Neuronal stem cell (in vitro differentiated cells): ENCODE measurements at regions not wholly inside any gene's neighbourhood (a gene's known extent, or its start where the extent isn't known, plus 50 kb on each side); places are given as distances from the start of the nearest gene placed in this dataset.

Source experiments
- DNase-seq: peaks from one replicate; pipeline ENCODE4 v3.0.0-alpha.2; 2013; ENCODE audit warnings: low spot score
- H2AFZ ChIP-seq: one replicate; pipeline ENCODE4 v1.6.1; 2013; ENCODE audit warnings: mild to moderate bottlenecking, low read length, inconsistent platforms
- H2AK5ac ChIP-seq: 2 replicates; pipeline ENCODE4 v1.6.1; 2013; ENCODE audit warnings: low read depth, mild to moderate bottlenecking, inconsistent platforms, low read length, moderate library complexity, mixed read lengths
- H2BK120ac ChIP-seq: 2 replicates; pipeline ENCODE4 v1.6.1; 2013; ENCODE audit warnings: low read depth, mild to moderate bottlenecking, inconsistent platforms, low read length, moderate library complexity, mixed read lengths
- H2BK12ac ChIP-seq: one replicate; pipeline ENCODE4 v1.6.1; 2013; ENCODE audit warnings: low read length, inconsistent platforms
- H2BK15ac ChIP-seq: 2 replicates; pipeline ENCODE4 v1.6.1; 2013; ENCODE audit warnings: mild to moderate bottlenecking, low read length, inconsistent platforms, mixed read lengths
- H2BK5ac ChIP-seq: one replicate; pipeline ENCODE4 v1.6.1; 2013; ENCODE audit warnings: inconsistent platforms, mild to moderate bottlenecking, low read length, moderate library complexity
- H3K14ac ChIP-seq: one replicate; pipeline ENCODE4 v1.6.1; 2013; ENCODE audit warnings: low read length, inconsistent platforms
- H3K18ac ChIP-seq: 2 replicates; pipeline ENCODE4 v1.6.1; 2013; ENCODE audit warnings: low read length, inconsistent platforms
- H3K23ac ChIP-seq: 2 replicates; pipeline ENCODE4 v1.6.1; 2013; ENCODE audit warnings: low read depth, mild to moderate bottlenecking, mixed read lengths, low read length, inconsistent platforms; ENCODE audit not compliant: poor library complexity
- H3K27ac ChIP-seq: replicated peaks from 3 replicates; pipeline ENCODE4 v1.5.1; 2013; ENCODE audit warnings: low read length, inconsistent platforms
- H3K27me3 ChIP-seq, 3 experiments: 2 replicates each; pipeline ENCODE4 v1.6.1; 2013; ENCODE audit warnings: low read length in 3 of 3, mild to moderate bottlenecking in 2 of 3, inconsistent platforms in 1 of 3, low read depth in 1 of 3, mixed read lengths in 1 of 3, moderate library complexity in 1 of 3; ENCODE audit not compliant: control insufficient read depth in 3 of 3, insufficient read depth in 3 of 3
- H3K36me3 ChIP-seq, 2 donors: replicated peaks in 1 of 2; 2 replicates each; pipeline ENCODE4 v1.6.1; 2013; ENCODE audit warnings: low read length in 2 of 2; ENCODE audit not compliant: control insufficient read depth in 2 of 2, insufficient read depth in 2 of 2
- H3K4ac ChIP-seq: 2 replicates; pipeline ENCODE4 v1.6.1; 2013; ENCODE audit warnings: inconsistent platforms, mild to moderate bottlenecking, low read length, moderate library complexity
- H3K4me1 ChIP-seq, 2 donors: 1 replicate in 1 of 2; 2 replicates in 1 of 2; pipeline ENCODE4 v1.6.1; 2013; ENCODE audit warnings: low read length in 2 of 2, low read depth in 1 of 2; ENCODE audit not compliant: control insufficient read depth in 2 of 2, insufficient read depth in 1 of 2
- H3K4me2 ChIP-seq: one replicate; pipeline ENCODE4 v1.6.1; 2013; ENCODE audit warnings: mild to moderate bottlenecking, low read length, inconsistent platforms; ENCODE audit not compliant: insufficient read depth, poor library complexity, severe bottlenecking
- H3K4me3 ChIP-seq, 2 donors: 2 replicates each; pipeline ENCODE4 v1.5.1; 2013; ENCODE audit warnings: low read length in 2 of 2, mild to moderate bottlenecking in 2 of 2, inconsistent platforms in 1 of 2, moderate library complexity in 1 of 2
- H3K79me1 ChIP-seq: one replicate; pipeline ENCODE4 v1.6.1; 2013; ENCODE audit warnings: low read depth, mild to moderate bottlenecking, inconsistent platforms, low read length, moderate library complexity
- H3K9ac ChIP-seq: one replicate; pipeline ENCODE4 v1.6.1; 2013; ENCODE audit warnings: mild to moderate bottlenecking, low read depth, low read length, inconsistent platforms; ENCODE audit not compliant: poor library complexity
- H3K9me3 ChIP-seq, 2 donors: replicated peaks in 1 of 2; 2 replicates each; pipeline versions ENCODE3 to v1.6.1; 2013; ENCODE audit warnings: low read length in 2 of 2, mild to moderate bottlenecking in 2 of 2, inconsistent platforms in 1 of 2, low read depth in 1 of 2, mixed read lengths in 1 of 2, moderate library complexity in 1 of 2; ENCODE audit not compliant: control insufficient read depth in 2 of 2, insufficient read depth in 1 of 2
- H4K8ac ChIP-seq: one replicate; pipeline ENCODE4 v1.6.1; 2013; ENCODE audit warnings: low read depth, mild to moderate bottlenecking, inconsistent platforms, low read length, moderate library complexity
- H4K91ac ChIP-seq: one replicate; pipeline ENCODE4 v1.6.1; 2013; ENCODE audit warnings: low read length, low read depth, mild to moderate bottlenecking, inconsistent platforms; ENCODE audit not compliant: poor library complexity
- WGBS, 2 donors: extraction: QIAGEN DNeasy Blood & Tissue Kit; methylation state at CpG; one replicate each; pipeline ENCODE4 v1.1.7; 2013; ENCODE audit warnings: missing lambda C conversion rate in 2 of 2, mixed read lengths in 1 of 2; ENCODE audit not compliant: insufficient read length in 2 of 2, insufficient replicate concordance in 1 of 2; ENCODE audit errors: extremely low coverage in 2 of 2; 5-methylcytosine and 5-hydroxymethylcytosine counted together

- H2BK15ac ChIP-seq = no peak overlapping the region
- peaks cover 0 to 2% of the 10 kb centered on the region in 2 donors for H3K9me3 ChIP-seq
- H3K9ac ChIP-seq = no peak overlapping the region
- peak overlapping the region; percentile 68 for H2AFZ ChIP-seq
- no peaks in the 10 kb centered on the region for H3K27me3 ChIP-seq
- no peaks in the 10 kb centered on the region for H3K36me3 ChIP-seq
- H3K4me2 ChIP-seq = no peak overlapping the region
- no peak for DNase-seq
- no peak overlapping the region for H4K8ac ChIP-seq
- no CpG with 5 or more reads among the region's 8 CpGs for WGBS, 2 donors
- H3K4me1 ChIP-seq = peaks cover 4 to 8% of the 10 kb centered on the region in 2 donors
- no peak overlapping the region for H3K18ac ChIP-seq
- H2BK5ac ChIP-seq = no peak overlapping the region
- H4K91ac ChIP-seq = no peak overlapping the region
- H2BK12ac ChIP-seq = no peak overlapping the region
- no peak overlapping the region for H3K23ac ChIP-seq
- no peak overlapping the region for H3K4ac ChIP-seq
- H2AK5ac ChIP-seq = no peak overlapping the region
- H2BK120ac ChIP-seq = no peak overlapping the region
- H3K27ac ChIP-seq = no peak overlapping the region
- H3K14ac ChIP-seq = no peak overlapping the region
- no peak overlapping the region for H3K4me3 ChIP-seq
- H3K79me1 ChIP-seq = no peaks in the 10 kb centered on the region
Measured at GRCh38 chr17:51439395-51440229, 179.3 kb downstream of the UTP18 start.

GRCh38 chr17:51441431-51441830, 181.1 kb downstream of the UTP18 start:
- H3K4me2 ChIP-seq = no peak overlapping the region
- H3K9me3 ChIP-seq = peaks cover 0 to 2% of the 10 kb centered on the region in 2 donors
- no peak overlapping the region for H2BK5ac ChIP-seq
- H3K9ac ChIP-seq = no peak overlapping the region
- WGBS, 2 donors = no CpG with 5 or more reads among the region's 1 CpG
- H2BK12ac ChIP-seq = no peak overlapping the region
- no peaks in the 10 kb centered on the region for H3K27me3 ChIP-seq
- H3K4me3 ChIP-seq = no peak overlapping the region
- no peak for DNase-seq
- H2BK120ac ChIP-seq = no peak overlapping the region
- H3K36me3 ChIP-seq = no peaks in the 10 kb centered on the region
- H2AFZ ChIP-seq = no peak overlapping the region
- H3K4me1 ChIP-seq = peaks cover 4 to 8% of the 10 kb centered on the region in 2 donors
- no peak overlapping the region for H2BK15ac ChIP-seq
- no peak overlapping the region for H3K14ac ChIP-seq
- no peak overlapping the region for H3K18ac ChIP-seq
- H3K27ac ChIP-seq = no peak overlapping the region
- H3K23ac ChIP-seq = no peak overlapping the region
- no peak overlapping the region for H4K91ac ChIP-seq
- no peak overlapping the region for H3K4ac ChIP-seq
- H3K79me1 ChIP-seq = no peaks in the 10 kb centered on the region
- no peak overlapping the region for H4K8ac ChIP-seq
- H2AK5ac ChIP-seq = no peak overlapping the region

- Histone ChIP-seq H3K27me3 (no peaks in the 10 kb centered on the region), H2BK12ac (no peak overlapping the region), H3K36me3 (no peaks in the 10 kb centered on the region), H2AK5ac (no peak overlapping the region), H2BK15ac (no peak overlapping the region), H3K9me3 (peaks cover 0 to 2% of the 10 kb centered on the region in 2 donors), H2BK5ac (no peak overlapping the region), H2BK120ac (no peak overlapping the region), H3K4ac (no peak overlapping the region), H4K91ac (no peak overlapping the region), H3K4me3 (no peak overlapping the region), H3K18ac (no peak overlapping the region), H3K79me1 (no peaks in the 10 kb centered on the region), H4K8ac (no peak overlapping the region), H2AFZ (no peak overlapping the region), H3K4me1 (peaks cover 4 to 8% of the 10 kb centered on the region in 2 donors), H3K14ac (no peak overlapping the region), H3K9ac (no peak overlapping the region), H3K23ac (no peak overlapping the region), H3K4me2 (no peak overlapping the region), H3K27ac (no peak overlapping the region)
- WGBS, 2 donors = no CpG with 5 or more reads among the region's 6 CpGs
- no peak for DNase-seq
Measured at GRCh38 chr17:51442088-51442865, 181.9 kb downstream of the UTP18 start.

- no peak overlapping the region for H2AFZ ChIP-seq
- no peak overlapping the region for H3K14ac ChIP-seq
- H4K91ac ChIP-seq = no peak overlapping the region
- no peaks in the 10 kb centered on the region for H3K27me3 ChIP-seq
- no peak overlapping the region for H3K18ac ChIP-seq
- H3K4ac ChIP-seq = no peak overlapping the region
- no peaks in the 10 kb centered on the region for H3K36me3 ChIP-seq
- no peak overlapping the region for H2AK5ac ChIP-seq
- H3K4me3 ChIP-seq = no peak overlapping the region
- H3K79me1 ChIP-seq = no peaks in the 10 kb centered on the region
- no peak overlapping the region for H3K9ac ChIP-seq
- H3K27ac ChIP-seq = no peak overlapping the region
- peaks cover 0 to 2% of the 10 kb centered on the region in 2 donors for H3K9me3 ChIP-seq
- no peak overlapping the region for H2BK12ac ChIP-seq
- no peak overlapping the region for H2BK15ac ChIP-seq
- H3K23ac ChIP-seq = no peak overlapping the region
- H3K4me2 ChIP-seq = no peak overlapping the region
- H2BK5ac ChIP-seq = no peak overlapping the region
- H4K8ac ChIP-seq = no peak overlapping the region
- no peak overlapping the region for H2BK120ac ChIP-seq
- WGBS, 2 donors = no CpG with 5 or more reads among the region's 3 CpGs
- no peak for DNase-seq
- peaks cover 4 to 8% of the 10 kb centered on the region in 2 donors for H3K4me1 ChIP-seq
Measured at GRCh38 chr17:51443646-51444045, 183.3 kb downstream of the UTP18 start.
